T-helper 22 cell (primary cell): ENCODE measurements at regions not wholly inside any gene's neighbourhood (a gene's known extent, or its start where the extent isn't known, plus 50 kb on each side); places are given as distances from the start of the nearest gene placed in this dataset.

ENCODE experiments used
- DNase-seq: peaks from one replicate; pipeline ENCODE4 v3.0.0-alpha.2; 2020; ENCODE audit warnings: low read depth

DNA sequence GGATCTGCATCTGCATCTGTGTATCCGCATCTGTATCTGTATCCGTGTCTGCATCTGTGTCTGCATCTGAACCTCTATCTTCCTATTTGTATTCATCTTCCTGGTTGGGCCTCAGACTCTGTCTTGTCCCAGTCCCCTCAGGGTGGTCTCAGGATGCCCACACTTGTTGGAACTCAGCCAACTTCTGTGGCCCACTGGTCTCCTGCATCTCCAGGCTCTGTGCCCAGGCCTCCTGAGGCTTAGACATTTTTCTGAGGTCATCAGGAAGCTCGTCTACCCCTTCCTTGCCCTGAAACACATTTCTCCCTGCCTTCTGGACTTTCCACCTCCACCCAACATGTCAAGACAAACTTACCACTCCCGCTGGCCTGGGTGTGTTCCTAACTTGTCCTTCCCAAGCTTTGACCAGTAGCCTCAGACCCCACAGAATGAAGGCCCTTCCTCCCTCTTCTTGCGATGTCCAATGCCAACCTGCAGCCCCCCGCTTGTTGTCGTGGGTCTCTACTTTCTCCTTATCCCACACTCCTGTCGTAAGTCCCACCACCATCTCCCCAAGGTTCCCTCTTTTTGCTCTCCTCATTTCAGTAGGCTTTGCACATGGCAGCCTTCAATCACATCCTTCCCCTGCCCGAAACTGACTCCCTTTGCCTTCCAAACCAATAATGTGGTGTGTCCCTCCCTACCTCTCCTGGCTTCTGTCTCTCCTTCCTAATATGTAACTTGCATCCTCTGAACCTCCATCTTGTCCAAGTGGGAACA is 176.5 kb downstream of the DLL1 start:
- no peak for DNase-seq

DNA sequence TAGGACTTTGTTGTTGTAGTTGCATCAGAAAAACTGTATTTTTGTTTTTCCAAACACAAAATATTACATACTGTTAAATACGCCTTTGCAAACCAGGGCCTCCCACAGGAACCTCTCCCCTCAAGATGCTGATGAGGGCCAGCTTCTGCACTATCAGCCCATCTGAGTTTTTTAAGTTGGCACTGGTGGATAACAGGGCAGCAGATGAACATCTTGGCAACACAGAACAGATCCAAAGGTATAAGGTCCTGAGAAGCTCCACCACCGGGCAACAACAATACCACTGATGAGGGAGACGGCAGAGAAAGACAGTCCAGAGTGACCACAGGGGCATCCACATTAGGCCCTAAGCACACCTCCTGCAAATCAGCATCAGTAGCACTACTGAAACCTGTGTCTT is 177.7 kb downstream of the DLL1 start:
- no peak for DNase-seq

DNA sequence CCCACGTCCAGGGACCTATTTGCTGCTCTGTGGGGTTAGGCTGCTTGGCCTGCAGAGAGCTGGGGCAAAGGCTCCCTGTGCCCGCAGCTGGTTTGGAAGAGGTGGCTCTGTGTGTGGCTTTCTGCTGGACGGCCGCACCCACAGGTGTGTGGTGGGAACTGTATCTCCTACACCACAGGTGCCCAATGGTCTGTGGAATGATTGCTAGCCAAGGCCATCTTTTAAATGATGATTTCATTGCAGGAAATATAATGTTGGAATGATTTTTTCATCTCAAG is 178.4 kb downstream of the DLL1 start:
- DNase-seq = no peak

DNA sequence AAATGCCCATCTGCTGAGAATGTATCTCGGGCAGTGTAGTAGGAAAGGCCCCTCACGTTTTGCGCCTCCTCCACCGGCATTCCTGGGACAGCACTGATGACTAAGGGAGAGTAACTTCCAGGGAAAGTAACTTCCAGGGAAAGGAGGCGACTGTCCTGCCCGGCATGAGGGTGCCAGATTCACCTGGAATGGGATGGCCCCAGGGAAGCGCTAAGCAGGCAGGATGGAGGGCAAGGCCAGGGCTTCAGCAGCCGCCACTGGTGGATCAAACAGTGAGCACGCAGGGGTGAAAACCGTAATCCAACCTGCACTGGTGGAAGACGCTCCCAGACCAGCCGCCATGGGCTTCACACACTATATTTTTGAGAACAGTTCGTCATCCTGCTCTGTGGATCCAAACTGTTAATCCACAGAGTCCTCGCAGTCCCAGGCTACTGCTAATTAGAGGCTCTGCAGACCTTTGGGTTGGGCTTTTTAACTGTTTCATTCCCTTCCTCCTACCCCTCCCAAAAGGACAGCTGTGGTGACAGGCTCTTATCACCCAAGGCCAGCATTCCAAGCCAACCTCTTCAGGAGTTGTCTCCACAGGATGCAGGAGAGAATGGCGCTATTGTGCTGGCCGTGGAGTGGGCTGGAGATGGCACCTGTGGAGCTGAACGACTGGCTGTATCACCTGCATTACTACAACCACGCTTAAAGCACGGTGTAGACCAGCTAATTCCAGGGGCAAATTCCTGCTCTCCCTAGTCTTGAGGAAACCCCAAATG is 178.9 kb downstream of the DLL1 start:
- DNase-seq = no peak

DNA sequence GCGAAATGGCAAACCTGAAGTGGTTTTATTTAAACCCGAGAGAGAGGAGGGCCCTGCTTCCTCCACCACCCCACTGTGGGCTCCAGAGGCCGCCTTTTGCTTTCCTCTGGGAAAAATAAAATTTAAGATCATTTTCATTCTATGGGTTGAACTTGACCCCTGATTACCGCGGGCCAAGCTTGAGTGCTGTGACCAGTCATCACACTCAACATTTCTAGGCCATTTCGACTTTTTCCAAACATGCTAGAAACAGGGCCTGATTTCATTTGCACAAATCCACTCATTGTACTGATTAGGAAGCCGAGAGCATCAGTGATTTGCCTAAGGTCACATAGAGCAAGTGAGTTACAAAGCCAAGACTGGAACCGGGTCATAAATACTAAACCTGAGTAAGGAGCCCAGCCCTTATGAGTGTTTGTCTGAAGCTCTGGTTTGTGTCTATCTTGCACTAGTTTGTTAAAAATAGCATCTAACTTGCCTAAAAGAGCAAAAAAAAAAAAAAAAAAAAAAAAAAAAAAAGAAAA is 179.7 kb downstream of the DLL1 start:
- no peak for DNase-seq

DNA sequence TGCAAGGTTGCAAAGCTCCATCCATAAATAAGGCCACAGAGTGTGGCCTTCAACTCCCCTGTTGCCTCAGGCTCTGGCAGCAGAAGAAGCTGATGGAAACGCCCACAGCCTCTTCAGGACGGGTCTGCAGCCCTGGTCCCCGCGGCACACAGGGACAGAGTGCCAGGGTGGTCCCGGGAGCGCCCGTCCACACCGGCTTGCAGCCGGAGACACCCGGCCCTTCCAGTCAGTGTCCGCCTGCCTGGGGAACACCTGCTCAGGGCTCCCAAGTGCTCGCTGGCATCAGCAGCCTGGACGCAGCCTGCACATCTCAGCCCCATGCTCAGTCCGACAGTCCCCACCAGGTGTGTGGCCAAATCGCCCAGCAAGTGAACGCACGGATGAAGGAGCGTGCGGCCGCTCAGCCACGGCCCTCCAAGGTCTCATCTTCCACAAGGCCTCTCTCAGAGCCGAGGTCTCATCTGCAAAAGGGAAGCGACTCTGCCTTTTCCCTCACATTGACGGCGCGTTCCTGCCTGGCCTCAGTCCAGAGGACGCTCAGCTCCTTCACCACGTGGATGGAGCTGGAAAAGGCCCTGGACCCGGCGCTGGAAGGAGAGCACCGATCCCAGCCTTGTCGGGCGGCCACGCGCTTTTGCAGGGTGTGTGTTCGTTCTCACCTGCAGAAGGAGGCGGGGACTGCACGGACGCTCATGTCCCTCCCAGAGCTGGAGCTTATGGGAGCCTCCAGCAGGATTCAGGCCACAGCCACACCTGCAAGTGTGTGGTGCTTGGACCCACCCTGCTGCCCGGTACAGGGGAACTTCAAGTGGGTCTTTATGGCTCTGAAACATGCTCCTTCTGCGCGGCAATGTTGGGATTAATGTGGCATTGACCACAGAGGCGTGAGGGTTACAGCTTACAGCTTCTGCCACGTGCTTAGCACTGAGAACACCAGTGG is 180.4 kb downstream of the DLL1 start:
- DNase-seq = no peak

DNA sequence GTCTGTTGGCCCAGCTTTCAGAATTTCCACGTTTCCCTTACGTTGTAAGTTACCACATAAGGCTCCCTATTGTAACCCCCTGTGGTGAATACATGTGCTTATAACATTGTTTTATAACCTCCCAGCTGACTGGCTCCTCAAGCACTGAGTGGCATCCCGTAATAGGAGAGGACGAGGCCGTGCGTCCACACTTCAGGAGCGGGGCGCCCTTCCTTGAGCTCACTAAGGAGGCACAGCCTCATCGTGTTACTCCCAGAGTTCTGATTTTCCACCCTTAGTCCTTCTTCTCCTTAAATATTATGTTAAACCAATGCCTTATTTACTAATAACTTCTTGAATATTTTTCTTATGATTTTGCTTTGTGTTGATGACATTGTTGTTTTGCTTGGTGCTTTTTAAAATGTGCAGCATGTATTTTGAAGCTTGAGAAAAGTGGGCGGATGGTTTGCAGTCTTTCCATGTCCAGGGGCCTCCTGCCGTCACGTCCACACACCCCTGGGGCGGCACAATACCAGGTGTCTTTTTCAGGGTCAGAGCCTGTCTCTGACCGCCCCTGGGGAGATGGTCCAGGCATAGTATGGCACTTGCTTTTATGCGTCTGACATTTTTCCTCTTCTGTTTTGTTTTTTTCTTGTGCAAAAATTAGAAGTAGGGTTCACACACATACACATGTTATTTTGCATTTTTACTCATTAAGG is 181.8 kb downstream of the DLL1 start:
- DNase-seq = no peak

DNA sequence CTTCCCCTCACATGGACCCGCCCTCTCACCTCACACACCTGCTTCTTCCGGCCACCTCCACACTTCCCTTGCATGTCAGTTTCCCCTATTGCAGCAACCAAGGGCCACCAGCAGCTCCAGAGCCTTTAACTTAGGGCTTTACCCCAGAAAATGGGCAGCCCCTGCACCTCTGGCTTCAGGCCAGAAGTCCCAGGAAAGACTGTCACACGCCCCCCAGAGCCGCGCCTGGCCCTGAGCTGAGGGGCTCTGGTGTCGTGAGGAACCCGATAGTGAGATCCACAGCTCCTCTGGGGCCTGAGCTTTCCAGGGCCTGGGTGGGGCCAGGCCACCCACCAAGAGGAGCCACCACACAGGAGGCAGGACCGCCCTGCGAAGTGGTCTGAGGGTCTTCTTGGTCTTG is 182.4 kb downstream of the DLL1 start:
- no peak for DNase-seq

DNA sequence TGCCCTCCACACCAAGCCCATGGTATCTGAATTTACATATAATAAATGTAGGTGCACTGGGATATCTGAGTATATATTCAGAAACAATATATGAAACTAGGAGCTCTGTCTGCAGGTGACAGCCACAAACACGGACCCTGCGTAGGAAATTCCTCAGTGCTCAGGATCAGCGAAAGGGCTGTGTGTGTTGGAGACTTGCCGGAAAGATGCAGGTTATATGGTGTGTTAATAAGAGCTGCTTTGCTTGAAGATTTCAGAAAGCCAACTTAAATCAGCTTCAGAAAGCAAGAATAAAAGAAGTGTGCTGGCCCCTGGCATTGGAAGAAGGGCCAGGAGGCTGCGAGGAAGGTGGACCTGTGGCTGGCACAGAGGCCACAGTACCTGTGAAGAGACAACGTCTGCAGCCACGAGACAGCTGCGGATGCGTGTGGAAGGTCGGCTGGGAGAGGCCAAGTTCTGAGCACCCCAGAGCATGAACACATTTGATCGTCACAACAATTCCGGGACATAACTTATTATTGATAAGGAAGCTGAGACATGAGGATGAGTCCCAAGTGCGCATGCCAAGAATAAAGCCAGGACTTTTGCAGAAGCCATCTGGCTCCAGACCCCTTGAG is 183.2 kb downstream of the DLL1 start:
- DNase-seq = no peak

DNA sequence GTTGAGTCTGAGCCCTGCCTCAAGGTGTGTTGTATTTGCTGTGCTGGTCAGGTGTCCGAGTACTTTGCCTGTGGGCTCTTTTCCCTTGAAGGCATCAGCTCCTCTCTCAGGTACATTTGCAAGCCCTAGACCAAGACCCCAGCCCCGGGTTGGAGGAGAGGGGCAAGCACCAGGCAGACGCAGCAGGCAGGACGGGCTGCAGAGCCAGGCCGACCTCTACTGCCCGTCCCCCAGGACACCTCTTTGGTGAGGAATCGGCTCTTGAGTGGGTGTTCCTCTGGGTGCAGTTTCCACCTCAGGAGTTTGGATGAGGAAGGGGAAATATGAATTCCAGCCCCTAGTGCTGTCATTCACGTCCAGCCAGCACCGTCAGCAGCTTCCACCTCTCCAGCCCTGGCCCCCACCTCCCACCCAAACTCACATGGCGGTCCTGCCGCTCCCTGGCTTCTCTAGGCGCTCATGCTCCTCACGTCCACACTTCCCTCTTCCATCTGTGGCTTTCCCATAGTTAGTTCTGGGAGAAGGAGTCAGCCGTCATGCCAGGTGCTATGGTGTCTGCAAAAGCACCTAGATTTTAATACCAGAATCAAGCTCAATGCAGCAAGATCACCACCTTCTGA is 183.9 kb downstream of the DLL1 start:
- no peak for DNase-seq

DNA sequence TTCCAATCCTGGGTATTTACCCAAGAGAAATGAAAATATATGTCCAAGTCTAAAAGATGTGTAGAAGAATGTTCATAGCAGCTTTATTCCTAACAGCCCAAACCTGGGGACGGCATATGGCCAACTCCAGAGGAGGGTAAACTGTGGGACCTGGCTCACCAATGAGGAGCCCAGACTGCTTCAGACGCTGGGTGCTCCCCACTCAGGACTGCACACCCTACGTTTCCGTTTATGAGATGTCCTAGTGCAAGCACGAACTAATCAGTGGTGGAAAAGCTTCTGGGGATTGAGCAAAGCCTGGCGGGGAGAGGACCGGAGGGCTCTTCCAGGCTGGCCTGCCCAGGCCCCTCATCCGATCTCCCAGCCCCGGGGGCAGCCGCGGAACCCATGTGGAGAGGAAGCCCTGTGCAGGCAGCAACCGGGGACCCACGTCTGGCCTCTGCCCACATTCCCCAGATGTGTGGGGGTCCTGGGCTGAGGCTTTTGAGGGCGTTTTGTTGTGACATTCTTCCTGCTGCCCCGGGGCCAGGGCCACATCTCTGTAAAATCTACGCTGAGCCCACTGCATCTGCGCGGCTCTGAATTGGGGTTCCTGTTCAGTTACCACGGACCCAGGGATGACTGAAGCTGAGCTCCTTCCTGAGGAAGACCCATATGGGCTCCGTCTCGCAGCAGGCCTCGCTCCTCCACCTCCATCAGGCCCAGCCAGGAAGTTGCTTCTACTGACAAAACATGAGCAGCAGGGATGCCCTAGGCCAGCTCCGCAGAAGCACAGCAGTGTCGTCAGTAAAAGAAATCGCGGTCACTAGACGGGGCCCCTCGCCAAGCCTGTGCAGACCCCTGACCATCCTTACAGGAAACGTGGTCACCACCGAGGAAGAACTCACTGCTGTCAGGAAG is 188.0 kb downstream of the DLL1 start:
- no peak for DNase-seq

DNA sequence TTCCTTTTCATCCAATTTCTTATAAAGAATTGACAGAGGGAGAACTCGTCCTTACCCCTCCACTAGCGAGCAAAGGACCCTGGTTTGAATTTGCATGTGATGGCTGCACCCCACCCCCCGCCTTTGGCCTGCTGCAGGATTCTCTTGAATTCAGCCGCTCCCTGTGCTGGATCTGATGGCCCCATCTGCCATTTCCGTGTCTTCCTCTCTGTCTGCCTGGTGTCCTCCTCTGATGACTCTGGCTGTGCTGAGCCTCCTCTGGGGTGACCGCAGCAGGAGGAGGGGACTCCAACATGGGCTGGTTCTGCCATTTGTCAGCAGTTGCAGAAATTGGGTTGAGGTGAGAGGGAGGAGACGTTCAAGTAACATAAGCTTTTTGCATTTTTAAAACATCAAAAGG is 188.8 kb downstream of the DLL1 start:
- no peak for DNase-seq

DNA sequence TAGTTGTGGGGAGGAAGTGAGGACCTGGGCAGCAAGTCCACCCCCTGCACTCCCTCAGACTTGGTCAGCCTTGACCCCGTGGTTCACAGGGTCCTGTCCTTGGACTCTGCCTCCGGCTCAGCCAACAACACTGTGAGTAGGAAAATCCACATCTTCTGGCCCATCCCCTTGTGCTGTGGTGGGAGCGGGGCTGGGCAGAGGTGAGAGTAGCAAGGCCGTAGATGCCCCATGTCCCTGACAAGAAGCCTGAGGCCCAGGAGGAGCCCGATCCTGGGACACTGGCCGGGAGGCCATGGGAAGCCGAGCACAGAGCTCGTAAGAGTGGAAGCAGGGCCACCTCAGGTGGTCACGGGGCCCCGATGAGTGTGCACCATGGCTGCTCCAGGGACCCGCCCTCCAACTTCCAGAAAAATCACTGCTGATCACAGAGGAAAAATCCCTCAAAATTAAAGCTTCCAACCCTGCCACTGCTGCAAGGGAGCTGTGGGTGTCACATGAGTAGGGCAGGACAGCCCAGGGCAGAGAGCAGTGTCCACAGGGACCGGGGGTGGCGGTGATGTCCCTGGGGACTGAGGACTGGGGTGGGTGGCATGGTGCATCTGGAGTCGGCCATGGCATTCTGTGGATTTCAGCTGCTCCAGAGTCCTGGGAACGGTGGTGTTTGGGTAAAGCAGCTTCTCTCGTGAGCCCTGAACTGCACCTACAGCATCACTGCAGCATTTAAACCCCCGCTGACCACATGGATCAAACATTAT is 189.4 kb downstream of the DLL1 start:
- DNase-seq = no peak

DNA sequence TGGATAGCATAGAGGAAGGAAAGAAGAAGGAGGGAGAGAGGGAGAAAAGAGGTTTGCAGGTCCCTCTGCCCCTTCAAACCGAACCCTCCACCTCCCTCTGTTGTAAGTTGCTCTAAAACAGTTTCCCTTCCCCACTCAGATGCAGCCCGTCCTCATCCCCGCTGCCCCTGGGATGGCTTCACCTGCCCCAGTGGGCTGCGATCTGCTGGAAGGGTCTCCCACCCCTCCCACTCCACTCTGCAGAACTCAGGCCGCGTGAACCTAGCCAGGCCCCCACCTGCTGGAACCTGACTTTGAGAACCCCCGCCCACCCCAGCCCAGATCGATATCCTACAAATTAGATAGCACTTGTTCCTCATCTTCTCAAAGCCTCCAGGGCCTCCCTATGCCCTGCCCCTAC is 190.8 kb downstream of the DLL1 start:
- DNase-seq = no peak

DNA sequence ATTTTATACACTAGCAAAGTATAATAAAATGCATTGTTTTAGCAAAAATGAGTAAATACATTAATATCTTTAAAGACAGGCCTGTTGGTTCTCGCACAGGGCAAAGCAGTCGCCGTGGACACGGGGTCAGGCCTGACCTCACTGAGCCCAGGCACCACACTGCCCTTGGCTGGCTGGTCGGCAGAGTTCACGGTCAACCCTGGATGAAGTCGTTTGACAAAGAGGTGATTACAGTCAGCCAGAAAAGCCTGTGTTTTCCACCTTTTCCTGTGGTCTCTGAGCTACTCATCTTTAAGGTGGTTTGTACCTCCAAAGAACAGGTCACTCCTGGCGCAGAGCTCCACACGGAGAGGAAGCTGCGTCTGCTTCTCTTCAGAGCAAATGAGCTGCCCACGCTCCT is 191.5 kb downstream of the DLL1 start:
- no peak for DNase-seq

DNA sequence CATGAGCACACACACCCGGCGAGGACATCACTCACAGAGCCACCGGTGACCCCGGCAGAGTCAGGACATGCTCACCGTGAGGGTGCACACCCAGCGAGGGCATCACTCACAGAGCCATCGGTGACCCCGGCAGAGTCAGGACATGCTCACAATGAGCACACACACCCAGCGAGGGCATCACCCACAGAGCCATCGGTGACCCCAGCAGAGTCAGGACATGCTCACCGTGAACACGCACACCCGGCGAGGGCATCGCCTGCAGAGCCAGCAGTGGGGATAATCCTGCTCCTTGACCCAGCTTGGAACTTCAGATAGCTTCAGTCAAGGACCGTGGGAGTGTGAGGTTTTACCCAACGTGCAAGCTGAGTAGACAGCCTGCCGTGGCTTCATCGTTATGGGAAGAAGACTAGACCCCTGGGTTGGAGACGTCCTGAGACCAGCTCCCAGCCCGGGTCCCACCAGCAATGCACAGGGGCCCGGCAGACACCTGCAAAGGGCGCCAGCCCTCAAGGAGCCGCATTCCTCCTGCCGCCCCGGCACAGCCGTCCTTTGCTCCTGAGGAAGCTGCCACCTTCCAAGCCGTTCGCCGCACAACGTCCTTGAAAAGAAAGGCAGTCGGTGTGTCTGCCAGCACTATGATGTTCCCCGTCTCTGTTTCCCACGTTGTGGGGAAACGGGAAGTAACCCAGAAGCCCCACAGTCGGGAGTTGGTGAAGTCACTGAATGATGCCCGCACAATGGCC is 192.3 kb downstream of the DLL1 start:
- DNase-seq = no peak

DNA sequence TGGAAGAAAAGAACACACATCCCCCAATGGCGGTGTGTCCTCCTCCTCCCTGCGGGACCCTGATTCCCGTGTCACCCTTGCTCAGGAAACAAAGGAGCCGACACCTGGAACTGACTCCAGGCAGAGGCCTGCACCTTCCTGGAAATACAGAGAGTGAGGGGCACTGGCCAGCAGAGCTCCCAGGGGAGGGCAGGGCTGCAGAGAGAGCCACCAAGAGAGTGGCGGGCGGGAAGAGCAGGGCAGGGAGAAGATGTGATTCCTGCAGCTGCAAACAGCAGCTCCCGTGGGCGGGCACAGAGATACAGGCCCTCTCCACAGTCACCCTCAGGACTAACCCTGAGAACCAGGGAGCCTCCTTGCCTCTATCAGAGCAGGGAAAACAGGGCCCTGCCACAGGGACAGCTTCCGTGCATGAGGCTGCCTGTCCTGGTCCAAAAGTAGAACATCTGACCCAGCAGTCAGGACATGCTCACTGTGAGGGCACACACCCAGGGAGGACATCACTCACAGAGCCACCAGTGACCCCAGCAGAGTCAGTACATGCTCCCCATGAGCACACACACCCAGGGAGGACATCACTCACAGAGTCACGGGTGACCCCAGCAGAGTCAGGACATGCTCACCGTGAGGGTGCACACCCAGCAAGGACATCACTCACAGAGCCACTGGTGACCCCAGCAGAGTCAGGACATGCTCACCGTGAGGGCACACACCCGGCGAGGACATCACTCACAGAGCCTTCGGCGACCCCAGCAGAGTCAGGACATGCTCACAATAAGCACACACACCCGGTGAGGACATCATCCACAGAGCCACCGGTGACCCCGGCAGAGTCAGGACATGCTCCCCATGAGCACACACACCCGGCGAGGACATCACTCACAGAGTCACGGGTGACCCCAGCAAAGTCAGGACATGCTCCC is 193.1 kb downstream of the DLL1 start:
- DNase-seq = no peak
